Coronary artery (tissue), 2 donors: ENCODE measurements at regions not wholly inside any gene's neighbourhood (a gene's known extent, or its start where the extent isn't known, plus 50 kb on each side); places are given as distances from the start of the nearest gene placed in this dataset.

ENCODE experiments used
- DNase-seq: peaks from one replicate; pipeline ENCODE4 v3.0.0-alpha.2; 2017; ENCODE audit warnings: low spot score
- H3K27ac ChIP-seq, 2 donors: fragments of 200-600 bp; sonication (generic); one replicate each; pipeline ENCODE4 v1.5.1; 2016 to 2019
- H3K4me3 ChIP-seq: fragments of 200-600 bp; sonication (generic); 2 replicates; pipeline ENCODE4 v1.5.1; 2016; ENCODE audit warnings: mild to moderate bottlenecking, moderate library complexity
- CTCF ChIP-seq: fragments of 200-600 bp; sonication (generic); IDR thresholded peaks from one replicate; pipeline ENCODE4 v1.5.1; 2019; ENCODE audit warnings: antibody characterized with exemption

DNA sequence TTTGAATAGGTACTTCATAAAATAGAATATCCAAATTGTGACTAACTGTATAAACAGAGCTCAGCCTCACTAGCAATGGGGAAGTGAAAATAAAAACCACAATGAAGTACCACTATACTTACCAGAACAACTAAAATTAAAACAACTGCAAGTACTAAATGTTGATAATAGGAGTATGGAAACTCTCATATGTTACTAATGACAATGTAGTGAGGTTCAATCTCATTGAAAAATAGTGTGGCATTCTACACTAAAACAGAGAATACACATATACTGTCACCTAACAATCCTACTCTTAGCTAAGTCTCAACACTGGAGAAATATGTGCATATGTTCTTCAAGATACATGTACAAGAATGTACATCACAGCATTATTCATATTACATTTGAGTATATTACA, 132.0 kb upstream of the CARMIL1 start:
- no peak overlapping the region for H3K27ac ChIP-seq
- no peak for TF ChIP-seq CTCF
- DNase-seq: no peak
- no peak overlapping the region for H3K4me3 ChIP-seq

DNA sequence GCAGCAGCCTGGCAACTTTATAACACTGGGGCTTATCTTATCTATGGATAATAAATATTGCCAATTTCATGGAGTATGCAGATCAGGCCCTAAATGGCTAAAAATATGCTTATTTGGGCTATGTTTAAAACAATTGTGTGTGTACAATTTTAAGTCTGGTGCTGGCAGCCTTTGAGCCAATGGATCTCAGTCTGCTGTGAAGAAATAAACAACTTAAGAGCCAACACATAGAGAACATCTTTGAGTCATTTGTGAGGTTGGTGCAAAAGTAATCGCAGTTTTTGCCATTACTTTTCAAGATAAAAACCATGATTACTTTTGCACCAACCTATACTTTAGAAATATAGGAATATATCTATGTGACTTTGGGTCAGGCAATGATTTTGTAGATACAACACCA, 129.1 kb upstream of the CARMIL1 start:
- no peak for TF ChIP-seq CTCF
- no peak for DNase-seq
- no peak overlapping the region for H3K27ac ChIP-seq
- H3K4me3 ChIP-seq: no peak overlapping the region

- no peak for DNase-seq
- H3K4me3 ChIP-seq: no peak overlapping the region
- no peak for TF ChIP-seq CTCF
- H3K27ac ChIP-seq: no peak overlapping the region
These were observed 128.3 kb upstream of the CARMIL1 start for GRCh38 chr6:25150863-25151262.

DNA sequence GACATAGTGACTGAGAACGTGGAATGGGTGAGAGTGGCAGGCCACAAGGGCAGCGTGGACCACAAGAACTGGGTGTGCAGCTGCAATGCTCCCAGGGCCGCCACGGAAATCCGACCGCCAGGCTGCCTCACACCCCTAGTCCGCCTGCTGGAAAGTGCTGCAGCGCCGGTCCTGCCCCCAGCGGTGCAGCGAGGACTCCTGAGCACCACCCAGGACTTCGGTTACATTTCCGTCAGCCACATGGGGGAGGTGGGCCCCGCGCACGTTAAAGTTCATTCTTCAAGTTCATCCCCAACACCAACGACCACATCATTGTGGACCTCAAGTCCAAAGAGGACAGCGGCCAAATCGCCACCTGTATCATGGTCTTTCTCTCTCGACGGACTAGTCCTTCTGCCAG, 126.1 kb upstream of the CARMIL1 start:
- TF ChIP-seq CTCF: no peak

DNA sequence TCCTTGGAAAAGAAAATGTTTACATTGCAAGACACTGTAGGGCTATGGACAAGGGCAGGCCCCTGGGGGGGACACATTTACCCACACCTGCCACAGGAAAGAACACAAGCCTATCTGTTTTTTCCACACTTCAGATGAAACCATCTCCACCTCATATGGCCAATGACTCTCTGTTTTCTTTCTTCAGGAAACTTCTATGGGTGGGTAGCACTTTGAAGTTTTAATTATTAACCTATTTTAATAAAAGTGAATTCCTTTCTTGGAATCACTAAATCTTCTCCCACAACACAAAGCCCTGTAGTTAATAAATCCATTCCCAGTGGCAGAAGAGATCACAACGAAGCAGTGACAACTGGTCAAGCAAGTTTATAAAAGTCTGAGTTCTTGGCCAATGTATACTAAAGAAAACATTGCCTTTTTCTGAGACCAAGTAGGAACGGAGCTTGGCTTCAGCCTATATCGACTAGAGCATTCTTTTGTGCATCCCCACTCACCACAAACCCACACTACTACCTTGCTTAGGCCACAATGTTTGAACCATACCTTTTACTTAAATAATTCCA, 125.1 kb upstream of the CARMIL1 start:
- no peak for TF ChIP-seq CTCF
- Histone ChIP-seq H3K4me3 (no peak overlapping the region), H3K27ac (no peak overlapping the region)
- DNase-seq: no peak

More for the DNA sequence above, 126.1 kb upstream of the CARMIL1 start:
- Histone ChIP-seq H3K4me3 (no peak overlapping the region), H3K27ac (no peak overlapping the region)
- DNase-seq: no peak

DNA sequence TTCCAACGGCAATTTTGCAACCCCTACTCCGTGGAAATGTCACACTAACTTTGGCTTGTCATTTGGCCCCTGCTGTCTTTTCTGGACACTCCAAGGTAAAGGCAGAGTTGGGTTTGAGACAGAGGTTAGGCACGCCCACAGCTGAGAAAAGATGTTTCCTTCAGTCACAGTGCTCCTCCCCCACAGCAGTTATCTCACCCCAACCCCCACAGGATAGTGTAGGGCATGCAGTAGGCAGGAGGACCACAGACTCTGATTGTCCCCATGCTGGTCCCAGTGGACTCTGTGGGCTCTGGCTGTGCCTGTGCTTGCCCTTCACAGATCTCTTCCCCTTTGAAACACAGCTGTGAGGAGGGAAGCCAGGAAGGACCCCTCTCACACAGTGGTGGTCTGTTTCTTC, 124.0 kb upstream of the CARMIL1 start:
- no peak for DNase-seq
- Histone ChIP-seq H3K4me3 (no peak overlapping the region), H3K27ac (no peak overlapping the region)
- no peak for TF ChIP-seq CTCF

- no peak for TF ChIP-seq CTCF
- H3K27ac ChIP-seq: no peak overlapping the region
- H3K4me3 ChIP-seq: no peak overlapping the region
- no peak for DNase-seq
These were observed 123.1 kb upstream of the CARMIL1 start for GRCh38 chr6:25156123-25156522.
